ENCODE measurements at regions not wholly inside any gene's neighbourhood (a gene's known extent, or its start where the extent isn't known, plus 50 kb on each side); places are given as distances from the start of the nearest gene placed in this dataset.
"Not testable (repeated sequence)": the region's sequence is repeated elsewhere in the genome, so short reads cannot be mapped to it uniquely, and the experiment has no call there.

GRCh38 chr5:117131048-117131679 is 556.5 kb upstream of the SEMA6A start:
- Mint-ChIP-seq H3K9me3 (ENCODE audit: unreplicated experiment) (no peaks in the 10 kb centered on the region), H3K27ac (ENCODE audit: low read depth, unreplicated experiment) (no peak overlapping the region), H3K27me3 (ENCODE audit: insufficient read depth, unreplicated experiment) (no peaks in the 10 kb centered on the region), H3K36me3 (ENCODE audit: insufficient read depth, unreplicated experiment) (no peaks in the 10 kb centered on the region), H3K4me1 (ENCODE audit: insufficient read depth, unreplicated experiment) (peaks cover 21% of the 10 kb centered on the region), H3K4me3 (ENCODE audit: unreplicated experiment) (no peak overlapping the region)
- TF ChIP-seq CTCF (IDR thresholded peaks at IDR 0.05; ENCODE audit: unreplicated experiment), result no peak
- peak; percentile 73 for DNase-seq (ENCODE audit: unreplicated experiment)
- POLR2A ChIA-PET, result no interaction called here
- intact Hi-C loops (cut with micrococcal nuclease), result no loop called here
- CTCF ChIA-PET, result interaction anchor here (0.6 to 0.7 kb wide), 2 partner anchors 311 to 375 kb away, joined by 3 read pairs; no protein-coding TSS in a partner anchor
- BruUV-seq (replicated peaks), result no TSS peak

GRCh38 chr5:117118499-117118898 is 543.9 kb upstream of the SEMA6A start:
- TF ChIP-seq CTCF (IDR thresholded peaks at IDR 0.05; ENCODE audit: unreplicated experiment), result no peak
- ChIA-PET POLR2A (interaction anchor here (0.7 kb wide), 1 partner anchor 860 kb away, joined by 3 read pairs; no protein-coding TSS in a partner anchor), CTCF (interaction anchor here (0.6 kb wide), 1 partner anchor 560 kb away, joined by 5 read pairs; no protein-coding TSS in a partner anchor)
- no TSS peak for BruUV-seq (replicated peaks)
- peaks cover 8% of the 10 kb centered on the region for H3K9me3 Mint-ChIP-seq (ENCODE audit: unreplicated experiment)
- no peak overlapping the region for H3K27ac Mint-ChIP-seq (ENCODE audit: low read depth, unreplicated experiment)
- no peak overlapping the region for H3K4me3 Mint-ChIP-seq (ENCODE audit: unreplicated experiment)
- no peaks in the 10 kb centered on the region for H3K36me3 Mint-ChIP-seq (ENCODE audit: insufficient read depth, unreplicated experiment)
- no peaks in the 10 kb centered on the region for H3K27me3 Mint-ChIP-seq (ENCODE audit: insufficient read depth, unreplicated experiment)
- no peaks in the 10 kb centered on the region for H3K4me1 Mint-ChIP-seq (ENCODE audit: insufficient read depth, unreplicated experiment)
- intact Hi-C loops (cut with micrococcal nuclease), result no loop called here
- DNase-seq (ENCODE audit: unreplicated experiment), result no peak

GRCh38 chr5:117117314-117117713 is 542.7 kb upstream of the SEMA6A start:
- H3K36me3 Mint-ChIP-seq (ENCODE audit: insufficient read depth, unreplicated experiment); DNase-seq (ENCODE audit: unreplicated experiment); intact Hi-C loops (cut with micrococcal nuclease); CTCF ChIA-PET; H3K27ac Mint-ChIP-seq (ENCODE audit: low read depth, unreplicated experiment); H3K4me3 Mint-ChIP-seq (ENCODE audit: unreplicated experiment); H3K9me3 Mint-ChIP-seq (ENCODE audit: unreplicated experiment); H3K27me3 Mint-ChIP-seq (ENCODE audit: insufficient read depth, unreplicated experiment); BruUV-seq (replicated peaks); H3K4me1 Mint-ChIP-seq (ENCODE audit: insufficient read depth, unreplicated experiment): not testable (repeated sequence)
- POLR2A ChIA-PET, result interaction anchor here (0.9 kb wide), 1 partner anchor 20 kb away, joined by 3 read pairs; no protein-coding TSS in a partner anchor

- peaks cover 8% of the 10 kb centered on the region for H3K9me3 Mint-ChIP-seq (ENCODE audit: unreplicated experiment)
- no peak overlapping the region for H3K27ac Mint-ChIP-seq (ENCODE audit: low read depth, unreplicated experiment)
- BruUV-seq (replicated peaks), result no TSS peak
- intact Hi-C loops (cut with micrococcal nuclease), result no loop called here
- no peaks in the 10 kb centered on the region for H3K36me3 Mint-ChIP-seq (ENCODE audit: insufficient read depth, unreplicated experiment)
- H3K4me1 Mint-ChIP-seq (ENCODE audit: insufficient read depth, unreplicated experiment), result no peaks in the 10 kb centered on the region
- H3K4me3 Mint-ChIP-seq (ENCODE audit: unreplicated experiment), result no peak overlapping the region
- H3K27me3 Mint-ChIP-seq (ENCODE audit: insufficient read depth, unreplicated experiment), result no peaks in the 10 kb centered on the region
- POLR2A ChIA-PET, result no interaction called here
- CTCF ChIA-PET, result no interaction called here
- TF ChIP-seq CTCF (IDR thresholded peaks at IDR 0.05; ENCODE audit: unreplicated experiment), result no peak
- no peak for DNase-seq (ENCODE audit: unreplicated experiment)
Observed at GRCh38 chr5:117110548-117110947, 535.9 kb upstream of the SEMA6A start.

GRCh38 chr5:117107859-117108258 is 533.2 kb upstream of the SEMA6A start:
- BruUV-seq (replicated peaks), result no TSS peak
- Mint-ChIP-seq H3K36me3 (ENCODE audit: insufficient read depth, unreplicated experiment) (no peaks in the 10 kb centered on the region), H3K4me3 (ENCODE audit: unreplicated experiment) (no peak overlapping the region), H3K27me3 (ENCODE audit: insufficient read depth, unreplicated experiment) (no peaks in the 10 kb centered on the region), H3K27ac (ENCODE audit: low read depth, unreplicated experiment) (no peak overlapping the region), H3K9me3 (ENCODE audit: unreplicated experiment) (no peaks in the 10 kb centered on the region), H3K4me1 (ENCODE audit: insufficient read depth, unreplicated experiment) (peaks cover 5% of the 10 kb centered on the region)
- TF ChIP-seq CTCF (IDR thresholded peaks at IDR 0.05; ENCODE audit: unreplicated experiment), result no peak
- POLR2A ChIA-PET, result no interaction called here
- intact Hi-C loops (cut with micrococcal nuclease), result no loop called here
- DNase-seq (ENCODE audit: unreplicated experiment), result no peak
- CTCF ChIA-PET, result no interaction called here
